ENCODE measurements at regions not wholly inside any gene's neighbourhood (a gene's known extent, or its start where the extent isn't known, plus 50 kb on each side); places are given as distances from the start of the nearest gene placed in this dataset.
"Not testable (repeated sequence)": the region's sequence is repeated elsewhere in the genome, so short reads cannot be mapped to it uniquely, and the experiment has no call there.

DNA sequence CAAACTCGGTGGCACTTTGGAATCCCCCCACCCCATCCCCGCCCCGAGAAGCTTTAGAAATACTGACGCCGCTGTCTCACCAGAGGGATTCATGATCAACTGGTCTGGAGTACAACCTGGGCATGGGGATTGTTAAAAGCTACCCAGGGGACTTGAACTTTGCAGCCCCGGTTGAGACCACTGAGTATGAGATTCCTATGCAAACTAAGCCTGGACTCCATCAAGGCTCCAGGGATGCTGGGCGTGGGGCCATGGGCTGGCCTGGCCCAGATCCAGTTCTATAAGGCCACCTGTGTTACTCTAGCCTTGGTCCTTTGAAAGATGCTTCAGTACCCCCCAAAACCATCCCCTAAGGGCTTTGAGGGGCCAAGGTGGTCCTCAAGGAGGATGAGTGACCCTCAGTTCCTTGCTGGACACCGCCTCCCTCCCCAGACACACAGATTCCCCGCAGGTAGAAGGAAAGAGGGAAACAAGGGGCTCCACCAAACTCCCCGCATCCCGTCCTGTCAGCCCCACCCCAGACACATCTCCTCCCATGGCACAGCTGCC, 68.5 kb downstream of the MRPL36 start:
- peak; percentile 27 for DNase-seq (ENCODE audit: low spot score)

DNA sequence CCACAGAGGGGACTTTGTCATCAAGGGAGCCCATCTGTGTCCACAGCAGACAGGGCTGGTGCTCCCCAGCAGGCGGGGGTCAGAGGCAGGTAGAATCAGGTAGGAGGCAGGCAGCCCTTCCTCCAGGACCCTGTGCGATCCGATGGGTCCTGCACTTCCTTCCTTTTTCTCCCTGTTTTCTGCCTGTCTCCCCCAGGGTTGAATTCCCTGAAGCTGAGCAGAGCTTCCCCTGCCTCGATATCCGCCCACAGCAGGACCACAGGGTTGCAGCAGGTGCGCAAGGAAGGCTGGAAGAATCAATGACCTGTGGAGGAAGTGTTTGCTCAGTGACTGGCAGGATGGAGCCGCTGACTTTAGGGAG, 69.2 kb downstream of the MRPL36 start:
- DNase-seq (ENCODE audit: low spot score) = peak; percentile 27

- DNase-seq (ENCODE audit: low spot score) = peak; percentile 34
Observed at GRCh38 chr5:1729641-1730486, 69.8 kb downstream of the MRPL36 start.

DNA sequence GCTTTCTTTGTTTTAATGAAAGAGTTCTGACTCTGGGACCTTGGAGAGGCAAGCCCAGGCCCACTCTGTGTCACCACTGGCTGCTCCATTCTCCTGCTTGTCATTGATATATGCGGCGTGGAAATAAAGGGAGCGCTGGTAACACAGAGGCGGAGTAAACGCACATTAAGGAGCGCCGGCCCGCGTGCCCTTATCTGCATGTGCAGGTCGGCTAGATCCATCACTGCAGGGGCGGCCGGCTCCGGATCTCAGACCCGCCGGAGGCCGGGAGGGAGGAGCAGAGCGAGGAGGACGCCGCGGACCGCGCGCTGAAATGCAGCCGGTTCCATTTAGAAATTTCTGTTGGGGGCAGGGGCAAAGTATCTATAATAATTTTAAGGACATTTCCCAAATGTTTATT, 70.8 kb downstream of the MRPL36 start:
- DNase-seq (ENCODE audit: low spot score) = peak; percentile 20

GRCh38 chr5:1727571-1727970, 72.1 kb downstream of the MRPL36 start:
- DNase-seq (ENCODE audit: low spot score) = peak; percentile 38

DNA sequence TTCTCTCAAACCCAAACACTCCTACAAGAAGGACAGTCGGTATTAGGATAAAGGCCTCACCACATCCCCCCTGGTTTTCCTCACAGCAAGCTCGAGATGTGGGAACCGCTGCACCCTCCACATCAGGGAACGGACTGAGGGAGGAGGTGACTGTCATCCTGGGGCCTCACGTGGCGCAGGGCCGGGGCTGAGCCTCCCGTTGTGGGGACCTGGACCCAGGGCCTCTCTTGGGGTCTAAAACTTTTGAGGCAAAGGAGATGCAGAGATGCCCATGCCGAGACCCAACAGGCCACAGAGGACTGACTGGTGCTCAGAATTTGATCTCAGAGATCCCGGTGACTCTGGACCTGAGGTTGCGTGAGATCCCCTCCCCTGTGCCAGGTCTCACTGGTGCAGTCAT, 72.7 kb downstream of the MRPL36 start:
- DNase-seq (ENCODE audit: low spot score) = peak; percentile 34

DNA sequence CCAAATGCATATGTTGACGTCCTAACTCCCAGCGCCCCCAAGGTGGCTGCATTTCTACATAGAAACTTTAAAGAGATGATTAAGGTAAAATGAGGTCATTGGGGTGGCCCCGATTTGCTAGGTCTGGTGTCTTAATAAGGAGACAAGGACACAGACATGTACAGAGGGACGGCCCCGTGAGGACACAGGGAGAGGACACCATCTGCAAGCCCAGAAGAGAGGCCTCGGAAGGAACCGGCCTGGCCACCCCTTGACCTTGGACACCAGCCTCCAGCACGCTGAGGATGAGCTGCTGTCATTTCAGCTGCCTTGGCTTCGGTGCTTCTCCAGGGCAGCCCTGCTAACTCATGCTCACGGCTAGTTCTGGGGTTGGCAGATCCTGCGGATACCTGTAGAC, 73.2 kb downstream of the MRPL36 start:
- peak; percentile 37 for DNase-seq (ENCODE audit: low spot score)

- DNase-seq (ENCODE audit: low spot score) = peak; percentile 53
Observed at GRCh38 chr5:1725641-1726468, 73.8 kb downstream of the MRPL36 start.

DNA sequence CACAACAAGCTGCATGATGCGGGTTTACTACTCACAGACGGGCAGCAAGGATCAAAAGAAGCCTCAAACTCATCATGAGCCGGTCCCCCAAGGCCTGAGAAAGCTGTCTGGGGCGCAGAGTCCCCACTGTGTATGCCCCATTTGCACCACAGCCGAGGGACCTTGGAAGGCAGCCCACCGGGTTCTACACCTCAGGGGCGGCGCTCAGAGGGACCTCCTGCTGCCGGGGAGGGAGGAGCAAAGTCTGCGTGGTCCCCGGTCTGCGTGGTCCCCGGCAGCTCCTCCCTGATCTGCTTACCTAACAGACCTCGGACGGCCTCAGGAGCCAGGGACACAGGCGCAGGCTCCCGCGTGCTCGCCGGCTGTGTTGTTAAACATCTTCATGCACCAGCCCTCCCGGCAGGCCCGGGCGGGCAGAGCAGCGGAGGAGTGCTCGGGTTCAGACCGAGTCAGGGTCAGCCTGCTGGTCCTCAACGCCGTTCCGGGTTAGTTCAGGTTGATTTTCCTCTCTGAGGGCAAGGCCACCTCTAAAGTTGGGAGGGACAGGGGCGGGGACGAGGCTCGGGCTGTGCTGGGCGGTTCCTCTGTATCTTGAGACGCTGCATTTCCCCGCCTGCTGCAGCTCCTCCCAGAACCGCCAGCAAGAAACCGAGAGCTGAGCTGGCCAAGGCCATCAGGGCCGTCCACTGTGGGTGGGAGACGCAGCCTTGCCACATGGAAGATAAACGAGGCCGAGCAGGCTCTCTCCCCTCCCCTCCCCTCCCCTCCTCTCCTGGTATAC, 74.6 kb downstream of the MRPL36 start:
- DNase-seq (ENCODE audit: low spot score) = peak; percentile 65

DNA sequence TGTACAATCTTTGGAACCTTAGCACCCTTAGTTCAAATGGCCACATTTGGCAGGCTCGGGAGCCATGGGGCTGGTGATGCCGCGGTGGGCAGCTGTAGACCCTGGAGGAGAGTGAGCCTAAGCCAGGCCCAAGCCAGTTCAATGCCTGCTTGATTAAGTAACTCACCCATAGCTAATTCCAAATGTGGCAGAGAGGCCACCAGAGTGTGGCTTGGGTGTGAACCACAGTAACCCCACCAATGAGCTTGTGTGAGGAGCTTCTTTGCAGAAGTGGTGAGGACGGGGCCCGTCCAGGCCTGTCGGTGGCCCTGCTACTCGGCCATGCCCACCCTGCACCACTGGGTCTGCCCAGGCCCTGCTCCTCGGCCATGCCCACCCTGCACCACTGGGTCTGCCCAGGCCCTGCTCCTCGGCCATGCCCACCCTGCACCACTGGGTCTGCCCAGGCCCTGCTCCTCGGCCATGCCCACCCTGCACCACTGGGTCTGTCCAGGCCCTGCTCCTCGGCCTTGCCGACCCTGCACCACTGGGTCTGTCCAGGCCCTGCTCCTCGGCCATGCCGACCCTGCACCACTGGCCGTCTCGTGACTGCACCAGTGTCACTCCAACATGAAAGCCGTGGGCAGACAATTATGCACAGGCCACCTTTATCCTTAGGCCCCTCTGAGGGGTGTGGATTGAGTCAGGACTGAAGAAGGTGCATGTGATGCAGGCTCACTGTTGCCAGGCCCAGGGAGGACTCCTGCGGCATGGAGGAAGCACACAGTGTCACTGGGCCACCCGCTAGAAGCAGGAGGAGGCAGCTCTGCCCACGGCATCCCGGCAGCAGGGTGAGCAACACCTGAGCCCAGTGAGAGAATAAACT, 75.4 kb downstream of the MRPL36 start:
- DNase-seq (ENCODE audit: low spot score) = peak; percentile 32

DNA sequence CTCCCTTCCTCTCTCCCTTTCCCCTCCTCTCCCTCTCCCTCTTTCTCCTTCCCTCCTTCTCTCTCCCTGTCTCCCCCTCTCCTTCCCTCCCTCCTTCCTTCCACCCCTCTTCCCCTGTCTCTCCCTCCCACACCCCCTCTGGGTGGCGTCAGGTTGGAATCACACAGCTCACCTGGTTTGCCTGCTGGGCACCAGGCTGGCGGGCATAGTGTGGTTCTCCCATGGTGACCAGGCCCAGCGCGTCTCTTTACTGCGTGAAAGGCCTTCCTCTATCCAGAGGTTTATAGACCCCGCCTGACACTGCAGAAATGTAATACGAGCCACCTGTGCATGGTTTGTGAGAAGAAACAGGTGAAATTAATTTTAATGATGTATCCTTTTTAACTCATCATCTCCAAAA, 76.2 kb downstream of the MRPL36 start:
- peak; percentile 29 for DNase-seq (ENCODE audit: low spot score)

DNA sequence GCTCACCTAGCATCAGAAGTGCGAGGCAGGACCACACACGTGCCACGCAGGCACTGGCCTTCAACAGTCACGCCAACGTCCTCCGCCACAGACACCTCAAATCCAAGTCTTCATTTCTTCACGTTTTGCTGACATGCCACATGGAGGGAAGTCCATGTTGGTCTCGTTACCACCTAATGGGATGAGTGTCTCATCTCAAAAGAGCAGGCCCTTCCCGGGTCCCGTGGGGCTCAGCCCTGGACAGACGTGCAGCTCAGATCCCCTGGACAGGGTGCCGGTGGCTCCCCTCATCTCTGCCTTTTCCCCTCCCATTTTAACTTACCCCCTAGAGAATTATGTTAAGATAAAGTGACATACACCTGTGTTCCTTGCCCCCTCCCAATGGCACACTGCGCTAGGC, 76.8 kb downstream of the MRPL36 start:
- DNase-seq (ENCODE audit: low spot score) = peak; percentile 31

DNA sequence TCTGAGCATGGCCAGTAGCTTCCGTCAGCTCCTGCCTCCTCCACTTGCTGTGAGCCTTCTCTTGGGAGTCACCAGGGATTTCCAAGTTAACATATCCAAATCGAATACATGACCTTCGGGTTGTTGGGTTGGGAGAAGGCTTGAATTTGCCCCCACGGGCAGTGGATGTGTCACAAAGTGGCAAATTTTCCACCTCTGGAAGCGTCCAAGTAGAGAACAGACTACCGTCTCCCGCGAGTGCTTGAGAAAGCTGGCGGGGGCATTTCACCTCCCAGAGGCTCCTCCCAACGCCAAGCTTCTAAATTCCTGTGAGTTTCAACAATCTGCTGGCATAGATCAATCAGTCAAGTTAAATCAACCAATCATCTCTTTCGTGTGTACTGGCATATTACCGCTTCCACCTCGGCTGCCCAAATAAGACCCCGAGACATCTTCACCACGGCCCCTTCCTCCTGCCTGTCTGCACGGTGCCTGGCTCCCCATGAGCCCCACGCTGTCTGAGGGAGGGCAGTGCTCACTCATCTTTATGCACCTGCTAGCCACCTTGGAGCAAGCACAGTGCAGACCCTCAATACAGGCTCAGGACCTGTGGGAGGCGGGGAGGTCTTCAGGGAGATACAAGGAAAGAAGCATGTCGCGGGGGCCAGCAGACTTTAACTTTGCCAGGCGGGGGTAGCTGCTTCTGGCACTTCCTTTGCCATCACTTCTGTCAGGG, 79.1 kb downstream of the MRPL36 start:
- DNase-seq (ENCODE audit: low spot score) = peak; percentile 31

DNA sequence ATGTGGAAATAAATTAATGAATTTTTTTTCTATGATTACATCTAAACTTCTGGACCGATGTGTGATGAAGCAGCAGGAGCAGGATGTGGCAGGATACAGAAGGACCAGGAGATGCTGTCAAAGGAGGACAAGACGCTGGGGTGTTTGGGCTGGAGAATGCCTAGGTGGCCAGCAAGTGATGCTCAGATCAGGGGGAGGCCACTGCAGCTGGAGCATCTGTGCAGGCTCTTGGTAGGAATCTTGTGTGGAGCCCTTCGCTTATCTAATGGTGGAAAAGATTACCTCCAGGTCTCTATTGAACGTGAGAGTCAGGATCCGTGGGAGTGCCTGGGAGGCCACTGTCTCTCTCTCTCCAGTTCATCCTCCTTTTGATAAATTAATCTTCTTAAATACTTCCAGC, 79.8 kb downstream of the MRPL36 start:
- DNase-seq (ENCODE audit: low spot score) = peak; percentile 22

DNA sequence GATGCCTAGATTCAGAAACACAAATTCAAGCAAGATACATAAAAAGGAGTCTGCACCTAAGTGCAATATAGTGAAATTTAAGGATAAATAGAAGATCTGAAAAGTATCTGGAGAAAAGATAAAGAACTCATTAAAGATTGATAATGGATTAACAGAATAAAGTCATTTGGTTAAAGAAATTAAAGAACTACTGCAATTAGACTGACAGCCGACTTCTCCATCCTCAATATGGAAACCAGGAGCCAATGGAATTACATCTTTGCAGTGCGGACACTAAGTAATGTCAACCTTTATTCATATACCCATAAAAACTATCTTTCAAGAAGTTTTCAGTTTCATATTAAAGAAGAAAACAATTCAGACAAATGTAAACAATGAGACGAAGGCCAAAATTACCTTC, 81.0 kb downstream of the MRPL36 start:
- DNase-seq (ENCODE audit: low spot score) = no peak

DNA sequence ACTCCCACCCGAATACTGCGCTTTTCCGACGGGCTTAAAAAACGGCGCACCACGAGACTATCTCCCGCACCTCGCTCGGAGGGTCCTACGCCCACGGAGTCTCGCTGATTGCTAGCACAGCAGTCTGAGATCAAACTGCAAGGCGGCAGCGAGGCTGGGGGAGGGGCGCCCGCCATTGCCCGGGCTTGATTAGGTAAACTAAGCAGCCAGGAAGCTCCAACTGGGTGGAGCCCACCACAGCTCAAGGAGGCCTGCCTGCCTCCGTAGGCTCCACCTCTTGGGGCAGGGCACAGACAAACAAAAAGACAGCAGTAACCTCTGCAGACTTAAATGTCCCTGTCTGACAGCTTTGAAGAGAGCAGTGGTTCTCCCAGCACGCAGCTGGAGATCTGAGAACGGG, 89.5 kb downstream of the MRPL36 start:
- not testable (repeated sequence) for DNase-seq (ENCODE audit: low spot score)

GRCh38 chr5:1709171-1709803, 90.3 kb downstream of the MRPL36 start:
- no peak for DNase-seq (ENCODE audit: low spot score)

DNA sequence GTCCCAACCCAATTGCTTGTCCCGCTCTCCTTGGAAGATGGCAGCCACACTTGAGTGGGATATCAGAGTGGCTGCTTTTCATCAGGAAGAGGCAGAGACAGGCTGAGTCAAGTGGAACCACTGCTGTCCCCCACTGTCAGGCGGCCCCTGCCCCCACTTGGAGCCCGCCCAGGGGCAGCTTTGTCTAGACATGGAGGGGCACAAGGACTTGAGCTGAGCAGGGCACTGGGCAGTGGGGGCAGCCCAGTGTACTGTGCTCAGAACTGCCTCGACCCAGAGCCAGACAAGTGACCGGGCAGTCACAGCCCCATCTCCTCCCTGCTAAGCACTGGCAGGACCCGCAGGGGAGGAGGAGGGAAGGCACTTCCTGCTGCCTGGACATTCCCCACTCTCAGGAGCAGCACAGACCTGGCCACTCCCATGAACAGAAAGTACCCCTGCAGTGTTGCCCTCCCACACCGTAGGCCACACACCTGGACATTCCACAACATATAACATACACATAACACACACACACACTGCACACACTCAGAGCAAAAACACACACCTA, 91.0 kb downstream of the MRPL36 start:
- no peak for DNase-seq (ENCODE audit: low spot score)

GRCh38 chr5:1707467-1707866, 92.2 kb downstream of the MRPL36 start:
- no peak for DNase-seq (ENCODE audit: low spot score)

GRCh38 chr5:1706428-1706827, 93.2 kb downstream of the MRPL36 start:
- DNase-seq (ENCODE audit: low spot score) = no peak

Data from ecto neural progenitor cell (in vitro differentiated cells).